ENCODE measurements at regions not wholly inside any gene's neighbourhood (a gene's known extent, or its start where the extent isn't known, plus 50 kb on each side); places are given as distances from the start of the nearest gene placed in this dataset.

- TF ChIP-seq CTCF (optimal IDR thresholded peaks at IDR 0.05 in 1 of 3, IDR thresholded peaks at IDR 0.05 in 1 of 3, conservative IDR thresholded peaks at IDR 0.05 in 1 of 3; ENCODE audit: extremely low read depth in 1 of 3, insufficient read depth in 2 of 3, low read length in 3 of 3) (no peak), EZH2 (IDR thresholded peaks at IDR 0.05; ENCODE audit: low read length) (no peak)
These were observed 946.3 kb downstream of the EPHA7 start for GRCh38 chr6:92473056-92473455.

Measured in keratinocyte (primary cell).